B cell (primary cell): ENCODE measurements at regions not wholly inside any gene's neighbourhood (a gene's known extent, or its start where the extent isn't known, plus 50 kb on each side); places are given as distances from the start of the nearest gene placed in this dataset.

Source experiments
- ATAC-seq: fragments of 200-7000 bp; cut with Tn5 transposase; one replicate; pipeline ENCODE4 v1.10.0; 2021; ENCODE audit warnings: low read depth, mild to moderate bottlenecking, moderate number of reproducible peaks, moderate library complexity
- CTCF ChIA-PET: fragments of 350-600 bp; sonication (Branson Sonifier 250); formaldehyde crosslinking; loops from one replicate; lab custom pipeline; 2021; ENCODE audit warnings: antibody characterized with exemption, inconsistent platforms; lab: Charles Lee
- POLR2A ChIA-PET: fragments of 350-600 bp; sonication (Branson Sonifier 250); formaldehyde crosslinking; loops from one replicate; lab custom pipeline; 2021; ENCODE audit warnings: antibody characterized with exemption; lab: Charles Lee
- DNase-seq: peaks from one replicate; pipeline ENCODE4 v3.0.0; 2013
- H2AFZ ChIP-seq: 2 replicates; pipeline ENCODE4 v1.6.1; 2012; ENCODE audit warnings: mild to moderate bottlenecking, low read depth, low read length; ENCODE audit not compliant: insufficient read depth, poor library complexity, severe bottlenecking
- H3K27ac ChIP-seq, 2 donors: 1 replicate in 1 of 2; 2 replicates in 1 of 2; pipeline ENCODE4 v1.5.1; 2012 to 2013; ENCODE audit warnings: low read length in 2 of 2, mild to moderate bottlenecking in 2 of 2, moderate library complexity in 1 of 2
- H3K27me3 ChIP-seq, 4 experiments: fragments of 200-600 bp in 1 of 4; sonication (generic) in 1 of 4; replicated peaks in 1 of 4; 1 replicate in 2 of 4; 2 replicates in 2 of 4; pipeline versions ENCODE4 v1.6.1 to v1.7.0; 2013 to 2016; ENCODE audit warnings: low read length in 3 of 4, mild to moderate bottlenecking in 2 of 4, mixed read lengths in 1 of 4, moderate library complexity in 1 of 4; ENCODE audit not compliant: insufficient read depth in 4 of 4, control insufficient read depth in 3 of 4; ENCODE audit errors: control extremely low read depth in 1 of 4
- H3K36me3 ChIP-seq, 2 experiments: replicated peaks in 1 of 2; 1 replicate in 1 of 2; 2 replicates in 1 of 2; pipeline versions ENCODE4 v1.6.1 to v1.7.1; 2013; ENCODE audit warnings: low read length in 1 of 2; ENCODE audit not compliant: insufficient read depth in 2 of 2, control insufficient read depth in 1 of 2; ENCODE audit errors: control extremely low read depth in 1 of 2, extremely low read depth in 1 of 2
- H3K4me1 ChIP-seq, 2 donors: fragments of 200-600 bp in 1 of 2; sonication (generic) in 1 of 2; 1 replicate in 1 of 2; 2 replicates in 1 of 2; pipeline versions ENCODE4 v1.5.1 to v1.6.1; 2013 to 2017; ENCODE audit warnings: low read length in 2 of 2; ENCODE audit not compliant: control insufficient read depth in 2 of 2, insufficient read depth in 2 of 2
- H3K4me2 ChIP-seq: replicated peaks from 2 replicates; pipeline ENCODE3; 2012; ENCODE audit warnings: mild to moderate bottlenecking, low read depth, low read length; ENCODE audit not compliant: poor library complexity, severe bottlenecking
- H3K4me3 ChIP-seq, 5 experiments: fragments of 200-600 bp in 1 of 5; sonication (generic) in 1 of 5; 1 replicate in 3 of 5; 2 replicates in 2 of 5; pipeline versions ENCODE4 v1.5.1 to v1.7.0; 2011 to 2016; ENCODE audit warnings: low read length in 4 of 5, mild to moderate bottlenecking in 4 of 5, low read depth in 2 of 5, control low read depth in 1 of 5, moderate library complexity in 1 of 5; ENCODE audit not compliant: insufficient read depth in 1 of 5; ENCODE audit errors: control extremely low read depth in 1 of 5, extremely low read depth in 1 of 5
- H3K79me2 ChIP-seq: fragments of 200-600 bp; sonication (generic); one replicate; pipeline ENCODE4 v1.6.0; 2016; ENCODE audit warnings: low read length; ENCODE audit not compliant: control insufficient read depth, insufficient read depth
- H3K9ac ChIP-seq: fragments of 200-600 bp; sonication (generic); 2 replicates; pipeline ENCODE4 v1.6.1; 2017; ENCODE audit warnings: mild to moderate bottlenecking, low read length, moderate library complexity
- H3K9me3 ChIP-seq, 3 donors: one replicate each; pipeline versions ENCODE4 v1.6.1 to v1.7.1; 2013; ENCODE audit warnings: low read length in 2 of 3; ENCODE audit not compliant: control insufficient read depth in 2 of 3, insufficient read depth in 1 of 3; ENCODE audit errors: control extremely low read depth in 1 of 3
- H4K20me1 ChIP-seq: 2 replicates; pipeline ENCODE4 v1.6.0; 2012; ENCODE audit warnings: mild to moderate bottlenecking, low read length; ENCODE audit not compliant: insufficient read depth, control insufficient read depth, poor library complexity, severe bottlenecking
- H3K27ac Mint-ChIP-seq: one replicate; pipeline ENCODE4 v1.8.0; 2021; ENCODE audit warnings: mixed read lengths
- H3K27me3 Mint-ChIP-seq: one replicate; pipeline ENCODE4 v1.8.0; 2021; ENCODE audit warnings: mixed read lengths
- H3K4me1 Mint-ChIP-seq: one replicate; pipeline ENCODE4 v1.8.0; 2021; ENCODE audit warnings: mixed read lengths
- H3K4me3 Mint-ChIP-seq: one replicate; pipeline ENCODE4 v1.8.0; 2021; ENCODE audit warnings: mixed read lengths
- H3K9me3 Mint-ChIP-seq: one replicate; pipeline ENCODE4 v1.8.0; 2022; ENCODE audit warnings: mixed read lengths; ENCODE audit not compliant: insufficient read depth
- CTCF ChIP-seq: fragments of 200-600 bp; IDR thresholded peaks from one replicate; pipeline ENCODE4 v1.8.0; 2022; ENCODE audit warnings: antibody characterized with exemption, mild to moderate bottlenecking
- EZH2 ChIP-seq: IDR thresholded peaks from 2 replicates; pipeline ENCODE4 v1.6.1; 2012; ENCODE audit warnings: borderline replicate concordance, low read depth, mild to moderate bottlenecking, moderate library complexity, low read length; ENCODE audit not compliant: insufficient read depth, poor library complexity, severe bottlenecking
- WGBS: methylation state at CpG from one replicate; pipeline ENCODE4 v1.1.5; 2013; ENCODE audit warnings: missing lambda C conversion rate; ENCODE audit not compliant: insufficient coverage; 5-methylcytosine and 5-hydroxymethylcytosine counted together
- intact Hi-C: fragments of 100-400 bp; cut with micrococcal nuclease; formaldehyde crosslinking; loops from one replicate; pipeline ENCODE4 v1.10.0; 2022

DNA sequence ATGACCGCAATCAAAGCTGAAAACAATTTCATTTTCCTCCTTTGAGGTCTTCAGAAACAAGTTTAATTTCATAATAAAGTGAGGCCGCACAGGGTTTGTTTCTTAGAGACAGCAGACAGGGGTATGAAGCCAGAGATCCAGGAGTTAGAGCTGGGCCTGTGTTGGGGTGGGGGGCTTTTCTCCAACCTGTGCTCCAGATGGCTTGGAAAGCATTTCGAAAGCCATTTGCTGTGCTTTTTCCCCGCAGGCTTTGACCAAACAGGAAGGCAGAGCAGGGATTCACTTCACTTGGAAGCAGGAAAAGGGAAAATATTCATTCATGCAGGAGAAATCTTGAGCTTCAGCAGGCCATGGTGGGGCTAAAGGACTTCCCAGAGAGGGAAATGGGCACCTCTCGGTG, 617.4 kb downstream of the SOX6 start:
- no peak overlapping the region for H3K4me3 Mint-ChIP-seq
- H3K4me1 ChIP-seq: no peaks in the 10 kb centered on the region
- no peak overlapping the region for H3K9ac ChIP-seq
- H3K79me2 ChIP-seq: no peaks in the 10 kb centered on the region
- no peak for DNase-seq
- no peaks in the 10 kb centered on the region for H3K36me3 ChIP-seq
- 61% methylated on average over 3 of the region's 5 CpGs for WGBS
- H3K27me3 ChIP-seq: no peaks in the 10 kb centered on the region
- TF ChIP-seq CTCF (no peak), EZH2 (no peak)
- no peak overlapping the region for H3K27ac ChIP-seq
- no peaks in the 10 kb centered on the region for H3K9me3 Mint-ChIP-seq
- ChIA-PET POLR2A (no interaction called here), CTCF (interaction anchor here (0.6 kb wide), 1 partner anchor 12 kb away, joined by 3 read pairs; no protein-coding TSS in a partner anchor)
- H2AFZ ChIP-seq: no peak overlapping the region
- no peaks in the 10 kb centered on the region for H3K9me3 ChIP-seq
- H3K27ac Mint-ChIP-seq: no peak overlapping the region
- no peaks in the 10 kb centered on the region for H3K27me3 Mint-ChIP-seq
- intact Hi-C loops: no loop called here
- no peak overlapping the region for H3K4me2 ChIP-seq
- no peak overlapping the region for H3K4me3 ChIP-seq
- no peaks in the 10 kb centered on the region for H4K20me1 ChIP-seq
- ATAC-seq: no peak
- H3K4me1 Mint-ChIP-seq: no peaks in the 10 kb centered on the region

DNA sequence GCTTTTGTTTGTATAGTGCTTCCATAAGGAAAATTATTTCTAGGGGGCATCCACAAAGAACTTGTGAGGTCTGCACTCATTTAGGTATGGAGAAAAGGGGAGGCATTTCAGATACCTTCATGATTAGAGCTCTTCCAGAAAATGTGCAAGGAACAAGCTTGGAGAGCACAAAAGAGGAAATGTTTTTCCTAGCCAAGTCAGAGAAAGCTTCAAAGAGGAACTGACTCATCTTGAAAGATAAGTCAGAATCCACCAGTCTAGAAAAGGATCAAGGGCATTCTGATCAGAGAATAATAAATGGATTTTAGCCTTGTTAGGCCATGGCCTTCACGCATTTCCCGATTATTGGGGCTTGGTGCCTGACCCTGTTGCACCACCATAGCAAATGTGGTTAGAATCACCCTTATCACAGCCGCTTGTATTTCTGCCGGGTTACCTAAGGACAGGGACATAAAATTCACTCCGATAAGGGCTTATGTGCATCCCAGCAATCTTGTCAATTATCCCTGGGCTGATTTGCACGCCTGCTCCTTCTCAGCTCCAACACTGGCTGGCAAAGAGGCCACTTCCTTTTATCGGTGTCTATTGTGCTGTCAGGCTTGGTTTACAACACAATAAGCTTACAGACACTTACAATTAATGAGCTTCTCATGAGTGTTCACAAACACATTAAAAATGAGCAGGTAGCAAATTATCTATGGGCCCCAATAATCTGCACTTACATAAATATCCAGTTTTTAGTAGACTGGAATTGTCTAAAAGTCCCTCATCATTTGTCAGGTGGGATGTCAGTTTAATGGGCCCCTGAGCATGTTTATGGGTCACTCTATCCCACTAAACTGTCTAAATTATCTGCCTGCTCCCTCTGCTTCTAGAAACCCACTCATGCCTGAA, 613.5 kb downstream of the SOX6 start:
- no peak for DNase-seq
- H3K27me3 ChIP-seq: no peaks in the 10 kb centered on the region
- H3K4me3 Mint-ChIP-seq: no peak overlapping the region
- peaks cover 0 to 3% (median 0%) of the 10 kb centered on the region in 3 donors for H3K9me3 ChIP-seq
- H3K27ac Mint-ChIP-seq: no peak overlapping the region
- CTCF ChIA-PET: no interaction called here
- H3K4me2 ChIP-seq: no peak overlapping the region
- no peaks in the 10 kb centered on the region for H4K20me1 ChIP-seq
- 73% methylated on average over 7 of the region's 7 CpGs for WGBS
- POLR2A ChIA-PET: no interaction called here
- H3K27me3 Mint-ChIP-seq: peaks cover 3% of the 10 kb centered on the region
- H3K36me3 ChIP-seq: no peaks in the 10 kb centered on the region
- TF ChIP-seq CTCF: no peak
- TF ChIP-seq EZH2: no peak
- no peak overlapping the region for H3K4me3 ChIP-seq
- no peak overlapping the region for H2AFZ ChIP-seq
- no peaks in the 10 kb centered on the region for H3K4me1 Mint-ChIP-seq
- intact Hi-C loops: no loop called here
- no peaks in the 10 kb centered on the region for H3K9me3 Mint-ChIP-seq
- no peaks in the 10 kb centered on the region for H3K4me1 ChIP-seq
- H3K9ac ChIP-seq: no peak overlapping the region
- H3K79me2 ChIP-seq: no peaks in the 10 kb centered on the region
- no peak for ATAC-seq
- no peak overlapping the region for H3K27ac ChIP-seq
